Uterus (tissue), 2 donors: ENCODE measurements at regions not wholly inside any gene's neighbourhood (a gene's known extent, or its start where the extent isn't known, plus 50 kb on each side); places are given as distances from the start of the nearest gene placed in this dataset.

ENCODE experiments used
- POLR2A ChIP-seq, 2 donors: fragments of 450-650 bp; IDR thresholded peaks; one replicate each; pipeline ENCODE4 v1.6.1; 2016; ENCODE audit warnings: antibody characterized with exemption in 2 of 2, mild to moderate bottlenecking in 1 of 2, moderate library complexity in 1 of 2
- TF ChIP-seq, protein P1 (sequence below), 4 experiments: fragments of 200-600 bp in 2 of 4; fragments of 450-650 bp in 2 of 4; sonication (generic) in 2 of 4; IDR thresholded peaks; one replicate each; pipeline ENCODE4 v1.5.1; 2016 to 2019; ENCODE audit warnings: antibody characterized with exemption in 4 of 4, mild to moderate bottlenecking in 2 of 4, moderate library complexity in 1 of 4

DNA sequence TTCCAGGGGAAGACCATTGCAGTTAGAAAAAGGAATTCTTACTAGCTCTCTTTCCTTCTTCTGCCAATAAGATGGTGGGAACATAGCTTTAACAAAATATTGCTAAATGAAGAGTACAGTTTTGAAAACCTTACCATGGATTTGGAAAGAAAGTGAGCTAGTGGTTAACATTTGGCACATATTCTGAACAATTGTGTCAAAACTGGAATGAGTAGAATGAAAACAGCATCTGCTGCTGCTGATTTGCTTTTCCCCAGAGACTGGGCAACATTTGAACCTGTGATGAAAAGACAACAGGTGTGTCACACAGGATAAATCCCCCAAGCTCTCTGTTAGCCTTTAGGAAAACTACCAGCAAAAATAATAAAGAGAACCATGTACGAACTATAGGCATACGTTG is 761.4 kb downstream of the KCNA4 start:
- no peak for TF ChIP-seq POLR2A (IDR thresholded peaks at IDR 0.05)
- TF ChIP-seq, protein P1, sequence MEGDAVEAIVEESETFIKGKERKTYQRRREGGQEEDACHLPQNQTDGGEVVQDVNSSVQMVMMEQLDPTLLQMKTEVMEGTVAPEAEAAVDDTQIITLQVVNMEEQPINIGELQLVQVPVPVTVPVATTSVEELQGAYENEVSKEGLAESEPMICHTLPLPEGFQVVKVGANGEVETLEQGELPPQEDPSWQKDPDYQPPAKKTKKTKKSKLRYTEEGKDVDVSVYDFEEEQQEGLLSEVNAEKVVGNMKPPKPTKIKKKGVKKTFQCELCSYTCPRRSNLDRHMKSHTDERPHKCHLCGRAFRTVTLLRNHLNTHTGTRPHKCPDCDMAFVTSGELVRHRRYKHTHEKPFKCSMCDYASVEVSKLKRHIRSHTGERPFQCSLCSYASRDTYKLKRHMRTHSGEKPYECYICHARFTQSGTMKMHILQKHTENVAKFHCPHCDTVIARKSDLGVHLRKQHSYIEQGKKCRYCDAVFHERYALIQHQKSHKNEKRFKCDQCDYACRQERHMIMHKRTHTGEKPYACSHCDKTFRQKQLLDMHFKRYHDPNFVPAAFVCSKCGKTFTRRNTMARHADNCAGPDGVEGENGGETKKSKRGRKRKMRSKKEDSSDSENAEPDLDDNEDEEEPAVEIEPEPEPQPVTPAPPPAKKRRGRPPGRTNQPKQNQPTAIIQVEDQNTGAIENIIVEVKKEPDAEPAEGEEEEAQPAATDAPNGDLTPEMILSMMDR (IDR thresholded peaks at IDR 0.05): no peak
